GM12878 (cell line): ENCODE measurements at regions not wholly inside any gene's neighbourhood (a gene's known extent, or its start where the extent isn't known, plus 50 kb on each side); places are given as distances from the start of the nearest gene placed in this dataset.

Source experiments
- ATAC-seq: fragments of 200-7000 bp; cut with Tn5 transposase; 3 replicates; pipeline ENCODE4 v1.9.1; 2020; ENCODE audit warnings: mild to moderate bottlenecking, moderate library complexity
- BruUV-seq: library from RNA; stranded (reverse); fragments of 400-500 nt; replicated peaks from 2 replicates; lab custom pipeline; 2021; lab: Mats Ljungman, UMichigan
- CTCF ChIA-PET: fragments of 300-600 bp; sonication (Branson Sonifier 250); formaldehyde crosslinking; extraction: SDS; loops from one replicate; lab custom pipeline; 2021; ENCODE audit warnings: inconsistent platforms; lab: Yijun Ruan, JAX
- POLR2A ChIA-PET: fragments of 350-600 bp; formaldehyde crosslinking; extraction: SDS; loops from one replicate; lab custom pipeline; 2021; ENCODE audit warnings: inconsistent platforms; lab: Charles Lee
- RAD21 ChIA-PET: fragments of 300-600 bp; sonication (Branson Sonifier 250); formaldehyde crosslinking; loops from one replicate; lab custom pipeline; 2023; ENCODE audit warnings: antibody characterized with exemption; ENCODE audit not compliant: unreplicated experiment; lab: Charles Lee
- SMC1A ChIA-PET: fragments of 300-600 bp; sonication (Branson Sonifier 250); formaldehyde crosslinking; loops from one replicate; lab custom pipeline; 2023; ENCODE audit not compliant: unreplicated experiment, uncharacterized antibody; lab: Charles Lee
- DNase-seq: peaks from one replicate; pipeline ENCODE4 v3.0.0-alpha.2; 2011; ENCODE audit warnings: low read depth, low spot score
- FAIRE-seq: peaks from 3 replicates; lab custom pipeline; 2011; peaks lifted over from hg19 to GRCh38; lab: Jason Lieb, UNC
- H2AFZ ChIP-seq: 2 replicates; pipeline ENCODE4 v1.6.0; 2011; ENCODE audit warnings: low read depth, low read length, control low read depth; ENCODE audit not compliant: control insufficient read depth
- H3K27ac ChIP-seq: 2 replicates; pipeline ENCODE4 v1.5.1; 2011; ENCODE audit warnings: control low read depth; ENCODE audit not compliant: control insufficient read depth, insufficient read depth
- H3K27me3 ChIP-seq, 2 experiments: replicated peaks in 1 of 2; 2 replicates each; pipeline versions ENCODE4 v1.6.0 to v1.6.1; 2011; ENCODE audit warnings: low read length in 1 of 2; ENCODE audit not compliant: control insufficient read depth in 2 of 2, insufficient read depth in 2 of 2
- H3K36me3 ChIP-seq, 2 experiments: 2 replicates each; pipeline ENCODE4 v1.5.1; 2011; ENCODE audit warnings: low read length in 1 of 2; ENCODE audit not compliant: control insufficient read depth in 2 of 2, insufficient read depth in 2 of 2
- H3K4me1 ChIP-seq: 2 replicates; pipeline ENCODE4 v1.6.1; 2011; ENCODE audit warnings: mild to moderate bottlenecking, low read length, moderate library complexity, mixed read lengths; ENCODE audit not compliant: control insufficient read depth, insufficient read depth
- H3K4me2 ChIP-seq: 2 replicates; pipeline ENCODE4 v1.6.0; 2011; ENCODE audit warnings: control low read depth; ENCODE audit not compliant: control insufficient read depth, insufficient read depth
- H3K4me3 ChIP-seq: fragments of 200-600 bp; sonication (generic); 2 replicates; pipeline ENCODE4 v1.5.1; 2016
- H3K79me2 ChIP-seq: 2 replicates; pipeline ENCODE4 v1.6.0; 2011; ENCODE audit warnings: low read length; ENCODE audit not compliant: control insufficient read depth, insufficient read depth
- H3K9ac ChIP-seq: 2 replicates; pipeline ENCODE4 v1.8.0; 2011; ENCODE audit warnings: low read length, control low read depth, mixed read lengths; ENCODE audit not compliant: control insufficient read depth, insufficient read depth
- H3K9me3 ChIP-seq: replicated peaks from 3 replicates; pipeline ENCODE4 v1.5.1; 2011; ENCODE audit warnings: mild to moderate bottlenecking, low read length; ENCODE audit not compliant: control insufficient read depth, insufficient read depth
- H4K20me1 ChIP-seq: 2 replicates; pipeline ENCODE4 v1.6.0; 2011; ENCODE audit not compliant: control insufficient read depth, insufficient read depth
- ASH2L ChIP-seq: fragments of 300-600, 200-600 bp; sonication (generic); IDR thresholded peaks from 2 replicates; pipeline ENCODE4 v1.6.1; 2017; ENCODE audit warnings: low read depth, mild to moderate bottlenecking, borderline replicate concordance
- ATF7 ChIP-seq: fragments of 450-650 bp; IDR thresholded peaks from 2 replicates; pipeline ENCODE4 v1.6.1; 2016; ENCODE audit warnings: low read depth, mild to moderate bottlenecking
- BACH1 ChIP-seq: fragments of 450-650 bp; IDR thresholded peaks from 2 replicates; pipeline ENCODE4 v1.6.1; 2017; ENCODE audit warnings: mild to moderate bottlenecking, borderline replicate concordance
- CREM ChIP-seq: IDR thresholded peaks from 2 replicates; pipeline ENCODE4 v1.6.1; 2014; ENCODE audit warnings: antibody characterized with exemption, low read depth
- FOS ChIP-seq: IDR thresholded peaks from 3 replicates; pipeline ENCODE4 v1.6.1; 2011; ENCODE audit warnings: borderline replicate concordance; ENCODE audit not compliant: insufficient read length; ENCODE audit errors: extremely low read depth
- MLLT1 ChIP-seq: fragments of 450-650 bp; IDR thresholded peaks from 2 replicates; pipeline ENCODE4 v1.6.1; 2016; ENCODE audit warnings: mild to moderate bottlenecking
- POU2F2 ChIP-seq: IDR thresholded peaks from 3 replicates; pipeline ENCODE4 v1.6.1; 2011; ENCODE audit warnings: low read depth, mild to moderate bottlenecking, low read length, borderline replicate concordance
- RBBP5 ChIP-seq: fragments of 200-600 bp; sonication (generic); conservative IDR thresholded peaks from 2 replicates; pipeline ENCODE4 v1.6.1; 2016
- RFX5 ChIP-seq: IDR thresholded peaks from 2 replicates; pipeline ENCODE4 v1.6.1; 2011; ENCODE audit warnings: low read depth, low read length, improper control_type of control experiment
- SKIL ChIP-seq: fragments of 450-650 bp; IDR thresholded peaks from 2 replicates; pipeline ENCODE4 v1.6.1; 2017; ENCODE audit warnings: mild to moderate bottlenecking, low read depth, inconsistent platforms; ENCODE audit not compliant: poor library complexity, severe bottlenecking
- SP1 ChIP-seq: IDR thresholded peaks from one replicate; pipeline ENCODE4 v1.6.1; 2011; ENCODE audit warnings: low read depth, low read length
- SREBF2 ChIP-seq: IDR thresholded peaks from 2 replicates; pipeline ENCODE4 v1.6.1; 2012; ENCODE audit warnings: mild to moderate bottlenecking, low read length
- STAT1 ChIP-seq: fragments of 450-650 bp; conservative IDR thresholded peaks from 2 replicates; pipeline ENCODE4 v1.6.1; 2014; ENCODE audit warnings: antibody characterized with exemption, mild to moderate bottlenecking
- ZNF217 ChIP-seq: fragments of 450-650 bp; IDR thresholded peaks from 2 replicates; pipeline ENCODE4 v1.6.1; 2017; ENCODE audit warnings: antibody characterized with exemption, mild to moderate bottlenecking
- WGBS: methylation state at CpG from one replicate; pipeline ENCODE4 v1.1.6; 2016; ENCODE audit warnings: low lambda C conversion rate; ENCODE audit not compliant: insufficient replicate concordance, insufficient coverage; ENCODE audit errors: missing lambda C conversion rate; 5-methylcytosine and 5-hydroxymethylcytosine counted together
- in situ Hi-C: fragments of 300-500 bp; cut with MboI; formaldehyde crosslinking; loops from 9 replicates; pipeline ENCODE4 v1.14.3; 2018; ENCODE audit warnings: mixed read lengths
- intact Hi-C: fragments of 100-400 bp; cut with micrococcal nuclease; formaldehyde crosslinking; loops from one replicate; pipeline ENCODE4 v1.14.2; 2022; ENCODE audit not compliant: unreplicated experiment
- TF ChIP-seq, protein P1 (sequence below): fragments of 450-650 bp; IDR thresholded peaks from 2 replicates; pipeline ENCODE4 v1.6.1; 2017; ENCODE audit warnings: mild to moderate bottlenecking, moderate library complexity

DNA sequence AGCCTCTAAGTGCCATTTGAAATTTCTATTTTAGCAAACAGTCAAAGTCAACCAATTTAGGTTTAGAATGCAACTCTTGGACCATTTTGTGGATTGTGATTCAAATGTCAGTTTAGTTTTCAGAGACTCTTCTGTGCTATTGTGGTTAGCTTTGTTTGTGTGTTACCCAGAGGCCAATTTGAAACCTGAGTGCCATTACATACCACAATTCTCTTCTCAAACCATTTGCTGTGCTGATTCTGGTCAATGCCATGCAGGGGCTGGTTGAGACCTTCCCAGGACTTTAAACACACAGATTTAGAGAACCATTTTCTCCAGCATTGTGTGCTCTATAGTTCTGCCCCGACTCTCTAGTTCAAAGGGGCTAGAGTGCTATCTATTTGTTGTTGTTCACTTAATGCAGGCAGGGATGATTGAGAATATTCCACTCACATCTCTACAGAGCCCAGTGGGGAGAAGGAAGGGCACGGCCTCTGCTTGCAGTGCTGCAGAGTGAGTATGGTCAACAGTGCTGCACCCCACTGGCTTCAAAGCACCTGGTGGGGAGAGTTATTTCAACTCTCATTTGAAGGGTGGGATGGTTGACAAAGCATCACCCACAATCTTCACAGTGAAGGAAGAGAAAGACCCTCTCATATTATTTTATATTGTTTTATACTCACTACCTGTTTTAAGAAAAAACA, 738.2 kb downstream of the COL12A1 start (continued):
- no peak for TF ChIP-seq MLLT1
- TF ChIP-seq SP1, result no peak
- TF ChIP-seq POU2F2, result no peak
- no peak for TF ChIP-seq CREM
- no peak for TF ChIP-seq ZNF217
- TF ChIP-seq STAT1, result no peak
- no peak for TF ChIP-seq RBBP5

- Histone ChIP-seq H3K4me1 (no peaks in the 10 kb centered on the region), H3K4me2 (no peak overlapping the region), H3K36me3 (no peaks in the 10 kb centered on the region), H2AFZ (no peak overlapping the region), H4K20me1 (no peaks in the 10 kb centered on the region), H3K27me3 (no peaks in the 10 kb centered on the region), H3K27ac (no peak overlapping the region), H3K9me3 (no peaks in the 10 kb centered on the region), H3K79me2 (no peaks in the 10 kb centered on the region), H3K9ac (no peak overlapping the region), H3K4me3 (no peak overlapping the region)
- intact Hi-C loops (no loop called here), in situ Hi-C loops (no loop called here)
- FAIRE-seq (no peak), DNase-seq (no peak), ATAC-seq (peak; percentile 35)
- WGBS, result 12% methylated on average over 2 of the region's 2 CpGs
- POLR2A ChIA-PET, result interaction anchor here (0.7 kb wide), 1 partner anchor 24 kb away, joined by 3 read pairs; no protein-coding TSS in a partner anchor
- no TSS peak for BruUV-seq
- SMC1A ChIA-PET, result interaction anchor here (0.8 to 1.1 kb wide), 2 partner anchors 9 to 231 kb away, joined by 3 read pairs; no protein-coding TSS in a partner anchor
- CTCF ChIA-PET, result interaction anchor here (1.0 kb wide), 1 partner anchor 9 kb away, joined by 3 read pairs; no protein-coding TSS in a partner anchor
- RAD21 ChIA-PET, result interaction anchor here (0.8 to 1.5 kb wide), 4 partner anchors 14 to 57 kb away, joined by 3 to 4 read pairs (median 4); no protein-coding TSS in a partner anchor
- no peak for TF ChIP-seq SKIL
- no peak for TF ChIP-seq ASH2L
- TF ChIP-seq, protein P1, sequence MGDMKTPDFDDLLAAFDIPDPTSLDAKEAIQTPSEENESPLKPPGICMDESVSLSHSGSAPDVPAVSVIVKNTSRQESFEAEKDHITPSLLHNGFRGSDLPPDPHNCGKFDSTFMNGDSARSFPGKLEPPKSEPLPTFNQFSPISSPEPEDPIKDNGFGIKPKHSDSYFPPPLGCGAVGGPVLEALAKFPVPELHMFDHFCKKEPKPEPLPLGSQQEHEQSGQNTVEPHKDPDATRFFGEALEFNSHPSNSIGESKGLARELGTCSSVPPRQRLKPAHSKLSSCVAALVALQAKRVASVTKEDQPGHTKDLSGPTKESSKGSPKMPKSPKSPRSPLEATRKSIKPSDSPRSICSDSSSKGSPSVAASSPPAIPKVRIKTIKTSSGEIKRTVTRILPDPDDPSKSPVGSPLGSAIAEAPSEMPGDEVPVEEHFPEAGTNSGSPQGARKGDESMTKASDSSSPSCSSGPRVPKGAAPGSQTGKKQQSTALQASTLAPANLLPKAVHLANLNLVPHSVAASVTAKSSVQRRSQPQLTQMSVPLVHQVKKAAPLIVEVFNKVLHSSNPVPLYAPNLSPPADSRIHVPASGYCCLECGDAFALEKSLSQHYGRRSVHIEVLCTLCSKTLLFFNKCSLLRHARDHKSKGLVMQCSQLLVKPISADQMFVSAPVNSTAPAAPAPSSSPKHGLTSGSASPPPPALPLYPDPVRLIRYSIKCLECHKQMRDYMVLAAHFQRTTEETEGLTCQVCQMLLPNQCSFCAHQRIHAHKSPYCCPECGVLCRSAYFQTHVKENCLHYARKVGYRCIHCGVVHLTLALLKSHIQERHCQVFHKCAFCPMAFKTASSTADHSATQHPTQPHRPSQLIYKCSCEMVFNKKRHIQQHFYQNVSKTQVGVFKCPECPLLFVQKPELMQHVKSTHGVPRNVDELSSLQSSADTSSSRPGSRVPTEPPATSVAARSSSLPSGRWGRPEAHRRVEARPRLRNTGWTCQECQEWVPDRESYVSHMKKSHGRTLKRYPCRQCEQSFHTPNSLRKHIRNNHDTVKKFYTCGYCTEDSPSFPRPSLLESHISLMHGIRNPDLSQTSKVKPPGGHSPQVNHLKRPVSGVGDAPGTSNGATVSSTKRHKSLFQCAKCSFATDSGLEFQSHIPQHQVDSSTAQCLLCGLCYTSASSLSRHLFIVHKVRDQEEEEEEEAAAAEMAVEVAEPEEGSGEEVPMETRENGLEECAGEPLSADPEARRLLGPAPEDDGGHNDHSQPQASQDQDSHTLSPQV, result no peak
- TF ChIP-seq FOS, result no peak
- TF ChIP-seq ATF7, result no peak
- TF ChIP-seq SREBF2, result no peak
- TF ChIP-seq BACH1, result no peak
- TF ChIP-seq RFX5, result no peak
These were observed 739.3 kb downstream of the COL12A1 start for GRCh38 chr6:74466572-74466971.
